ENCODE measurements at regions not wholly inside any gene's neighbourhood (a gene's known extent, or its start where the extent isn't known, plus 50 kb on each side); places are given as distances from the start of the nearest gene placed in this dataset.

DNA sequence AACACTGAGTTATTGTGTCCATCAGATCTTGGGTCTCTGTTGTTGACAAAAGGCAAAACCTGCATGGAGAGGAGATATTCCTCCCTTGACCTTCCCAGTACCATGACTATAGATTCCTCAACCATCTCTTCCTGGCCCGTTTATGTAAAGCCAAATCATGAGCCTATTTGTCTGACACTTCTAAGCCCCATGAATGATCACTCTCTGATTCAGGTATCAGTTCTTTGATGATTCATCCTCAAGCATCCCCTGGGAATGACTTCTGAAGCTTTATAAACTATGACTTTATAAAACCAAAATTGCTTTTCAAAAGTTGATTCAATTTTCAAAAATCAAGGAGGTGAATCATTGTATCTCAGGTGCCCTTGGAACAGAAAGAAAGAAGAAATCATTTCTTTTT, 78.7 kb upstream of the LOC128125822 start:
- TF ChIP-seq POLR2AphosphoS5 (IDR thresholded peaks at IDR 0.05; ENCODE audit: low read depth, low read length), result no peak
- no peak for TF ChIP-seq POLR2A (IDR thresholded peaks at IDR 0.05; ENCODE audit: low read depth, low read length)
